NCI-H1417 (cell line): ENCODE measurements at regions not wholly inside any gene's neighbourhood (a gene's known extent, or its start where the extent isn't known, plus 50 kb on each side); places are given as distances from the start of the nearest gene placed in this dataset.
"Not testable (repeated sequence)": the region's sequence is repeated elsewhere in the genome, so short reads cannot be mapped to it uniquely, and the experiment has no call there.

Experiments
- DNase-seq, 3 experiments: peaks; one replicate each; lab custom pipeline; 2025; lab: John Stamatoyannopoulos, UW

GRCh38 chr5:106985174-106985573, 685.6 kb downstream of the EFNA5 start:
- DNase-seq: no peak

DNA sequence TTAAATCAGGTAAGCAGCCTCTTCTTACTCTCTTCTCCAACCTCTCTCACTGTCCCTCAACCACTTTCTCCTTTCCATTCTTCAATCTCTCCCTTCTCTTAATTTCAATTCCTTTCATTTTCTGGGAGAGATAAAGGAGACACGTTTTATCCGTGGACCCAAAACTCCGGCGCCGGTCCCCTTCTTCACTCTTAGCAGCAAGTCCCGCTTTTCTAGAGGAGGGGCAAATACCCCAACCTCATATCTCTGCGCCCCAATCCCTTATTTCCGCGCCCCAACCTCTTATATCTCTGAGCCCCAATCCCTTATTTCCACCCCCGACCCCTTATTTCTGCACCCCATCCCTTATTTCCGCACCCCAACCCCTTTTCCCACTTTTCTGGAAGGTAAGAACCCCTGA, 691.6 kb downstream of the EFNA5 start:
- DNase-seq: not testable (repeated sequence)

DNA sequence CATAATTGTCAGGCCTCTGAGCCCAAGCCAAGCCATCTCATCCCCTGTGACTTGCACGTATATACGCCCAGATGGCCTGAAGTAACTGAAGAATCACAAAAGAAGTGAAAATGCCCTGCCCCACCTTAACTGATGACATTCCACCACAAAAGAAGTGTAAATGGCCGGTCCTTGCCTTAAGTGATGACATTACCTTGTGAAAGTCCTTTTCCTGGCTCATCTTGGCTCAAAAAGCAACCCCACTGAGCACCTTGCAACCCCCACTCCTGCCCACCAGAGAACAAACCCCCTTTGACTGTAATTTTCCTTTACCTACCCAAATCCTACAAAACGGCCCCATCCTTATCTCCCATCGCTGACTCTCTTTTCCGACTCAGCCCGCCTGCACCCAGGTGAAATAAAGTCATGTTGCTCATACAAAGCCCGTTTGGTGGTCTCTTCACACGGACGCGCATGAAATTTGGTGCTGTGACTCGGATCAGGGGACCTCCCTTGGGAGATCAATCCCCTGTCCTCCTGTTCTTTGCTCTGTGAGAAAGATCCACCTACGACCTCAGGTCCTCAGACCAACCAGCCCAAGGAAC, 692.1 kb downstream of the EFNA5 start:
- not testable (repeated sequence) for DNase-seq

- DNase-seq: no peak
Observed at GRCh38 chr5:106976363-106976762, 694.4 kb downstream of the EFNA5 start.

GRCh38 chr5:106974272-106974671, 696.5 kb downstream of the EFNA5 start:
- DNase-seq: no peak

GRCh38 chr5:106966686-106967315, 703.9 kb downstream of the EFNA5 start:
- no peak for DNase-seq

DNA sequence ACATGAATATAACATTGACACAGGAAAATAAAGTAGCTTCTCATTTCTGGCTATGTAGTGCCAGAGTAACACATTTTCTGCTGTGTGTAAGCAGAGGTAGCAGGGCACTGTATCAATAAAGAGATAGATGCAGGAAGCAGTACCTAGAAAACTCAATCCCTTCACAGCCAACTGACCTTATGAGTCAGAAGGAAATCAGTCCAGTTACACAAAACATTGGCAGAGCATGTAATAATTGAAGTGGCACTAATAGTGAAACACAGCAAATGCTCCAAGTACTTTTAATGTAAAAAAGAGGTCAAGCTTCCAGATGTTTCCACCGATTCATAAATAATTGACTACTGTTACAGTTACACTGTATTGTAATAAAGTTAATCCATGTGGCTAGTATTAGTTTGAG, 706.6 kb downstream of the EFNA5 start:
- DNase-seq: no peak

DNA sequence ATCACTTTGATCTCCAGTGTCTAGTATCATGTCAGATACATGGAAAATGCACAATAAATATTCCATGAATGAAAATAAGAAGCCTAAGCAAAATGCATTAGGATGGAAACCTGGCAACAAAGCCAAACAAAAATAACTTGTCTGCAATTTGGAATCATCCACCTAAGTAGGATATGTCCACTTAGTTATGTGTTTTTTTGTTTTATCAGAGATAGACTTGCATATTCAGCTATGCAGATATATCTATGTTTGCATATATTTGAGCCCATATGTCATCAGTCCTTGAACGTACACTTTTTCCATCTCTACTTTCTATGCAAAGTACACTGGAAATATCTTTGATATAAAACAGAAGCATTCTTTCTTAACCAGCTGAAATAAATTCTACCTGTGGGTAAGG, 707.1 kb downstream of the EFNA5 start:
- DNase-seq: no peak

DNA sequence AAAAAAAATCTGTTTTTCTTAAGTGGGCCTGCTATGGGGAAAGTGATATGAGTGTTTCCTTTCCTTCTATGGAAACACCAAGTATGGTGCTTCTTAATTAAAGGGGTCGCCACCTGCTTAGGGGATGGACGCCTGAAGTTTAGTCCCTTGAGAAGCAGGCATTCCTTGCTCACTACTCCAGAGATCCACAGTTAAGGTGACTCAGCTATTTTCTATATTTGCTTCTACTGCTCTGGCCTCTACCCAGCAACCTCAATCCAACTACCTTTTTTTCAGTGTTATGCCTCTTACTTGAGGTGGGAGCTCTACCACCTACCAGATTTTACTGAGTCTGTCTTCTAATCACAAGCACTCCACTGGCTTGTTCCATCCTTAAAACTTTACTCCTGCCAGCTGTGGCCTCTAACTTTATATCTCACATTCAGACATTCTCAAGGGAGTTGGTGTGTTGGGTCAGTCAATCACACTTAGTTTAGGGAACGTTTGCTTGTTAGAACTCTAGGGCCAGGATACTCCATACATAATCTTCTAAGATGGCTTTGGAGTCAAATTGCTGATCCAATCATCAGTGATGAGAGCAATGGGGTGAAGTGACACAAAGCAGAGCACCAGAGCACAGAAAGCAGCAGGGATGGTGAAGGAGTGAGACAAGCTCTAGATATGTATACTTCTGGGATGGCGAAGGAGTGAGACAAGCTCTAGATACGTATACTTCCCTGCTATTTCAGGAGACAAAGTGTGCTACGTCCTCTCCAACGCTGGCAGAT, 708.1 kb downstream of the EFNA5 start:
- no peak for DNase-seq

DNA sequence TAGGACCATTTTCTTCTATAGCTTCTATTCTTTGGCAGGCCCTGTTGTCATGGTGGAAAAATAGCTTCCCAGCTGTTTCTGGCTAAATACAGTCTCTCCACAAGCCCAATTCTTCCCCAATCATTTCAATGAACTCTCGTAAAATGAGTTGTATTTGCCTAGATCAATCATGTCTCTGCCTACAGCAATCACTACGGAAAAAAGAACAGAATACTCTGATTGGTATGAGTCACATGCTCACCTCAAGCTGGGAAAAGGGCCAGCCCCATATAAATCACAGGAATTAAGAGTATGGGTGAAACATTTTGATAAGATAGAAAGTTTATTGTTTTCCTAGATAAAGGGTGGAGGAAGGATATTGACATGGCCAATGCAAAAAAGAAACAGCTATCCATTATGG, 711.4 kb downstream of the EFNA5 start:
- peak in 1 of 3 experiments; percentile 24 for DNase-seq

DNA sequence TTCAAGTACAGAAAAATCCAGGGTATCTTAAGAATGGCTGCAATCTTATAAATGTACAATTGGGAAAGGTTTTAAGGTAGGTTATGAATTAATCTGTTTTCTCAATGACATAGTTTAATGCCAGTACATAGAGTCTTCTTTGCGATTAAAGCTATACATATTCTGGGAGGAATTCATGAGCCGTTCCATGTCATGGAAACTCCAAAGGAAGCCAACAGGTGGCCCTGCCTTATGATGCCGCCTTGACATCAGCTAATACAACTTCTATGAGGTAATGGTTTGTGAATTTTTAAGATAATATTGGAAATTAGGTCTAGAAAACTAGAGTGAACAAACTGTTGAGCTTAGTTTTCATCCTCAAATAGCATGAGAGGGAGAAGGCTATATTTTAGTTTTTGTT, 713.4 kb downstream of the EFNA5 start:
- no peak for DNase-seq

DNA sequence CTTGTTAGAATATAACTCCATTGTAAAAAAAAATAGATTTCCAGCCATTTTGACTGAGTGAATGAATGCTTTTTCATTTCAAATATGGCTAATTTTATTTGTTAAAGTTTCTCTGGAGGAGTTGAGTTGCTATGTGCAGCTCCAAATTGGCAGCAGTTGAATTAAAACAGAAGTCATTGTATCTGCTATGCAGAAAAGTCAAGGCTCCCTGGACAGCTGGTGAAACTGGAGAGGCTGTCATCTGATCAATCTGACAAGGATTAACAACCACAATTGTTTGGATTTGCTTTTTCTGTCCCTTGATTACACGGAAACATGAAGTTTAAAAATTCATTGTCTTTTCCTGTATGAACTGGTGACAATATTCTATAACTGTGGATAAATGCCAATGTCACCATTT, 713.9 kb downstream of the EFNA5 start:
- no peak for DNase-seq

GRCh38 chr5:106956187-106956586, 714.5 kb downstream of the EFNA5 start:
- no peak for DNase-seq

- DNase-seq: no peak
Observed at GRCh38 chr5:106940986-106941385, 729.8 kb downstream of the EFNA5 start.

GRCh38 chr5:106940301-106940846, 730.4 kb downstream of the EFNA5 start:
- no peak for DNase-seq

DNA sequence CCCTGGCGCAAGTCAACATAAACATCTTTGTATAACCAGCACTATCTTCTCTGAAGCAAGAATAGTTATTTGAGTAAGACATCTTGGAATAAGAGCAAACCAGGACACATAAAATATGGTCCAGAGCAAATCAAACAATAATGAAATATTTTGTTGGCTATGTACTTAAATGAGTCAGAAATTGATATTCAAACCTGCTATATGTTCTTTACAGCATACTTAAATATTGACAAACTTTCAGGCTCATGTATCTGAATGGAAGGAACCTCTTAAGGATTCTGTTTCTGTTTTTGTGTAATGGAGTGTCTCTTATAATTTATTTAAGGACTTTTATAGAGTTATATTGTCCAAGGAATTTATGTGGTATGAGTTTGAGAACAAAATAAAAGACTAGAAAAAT, 747.3 kb downstream of the EFNA5 start:
- no peak for DNase-seq

DNA sequence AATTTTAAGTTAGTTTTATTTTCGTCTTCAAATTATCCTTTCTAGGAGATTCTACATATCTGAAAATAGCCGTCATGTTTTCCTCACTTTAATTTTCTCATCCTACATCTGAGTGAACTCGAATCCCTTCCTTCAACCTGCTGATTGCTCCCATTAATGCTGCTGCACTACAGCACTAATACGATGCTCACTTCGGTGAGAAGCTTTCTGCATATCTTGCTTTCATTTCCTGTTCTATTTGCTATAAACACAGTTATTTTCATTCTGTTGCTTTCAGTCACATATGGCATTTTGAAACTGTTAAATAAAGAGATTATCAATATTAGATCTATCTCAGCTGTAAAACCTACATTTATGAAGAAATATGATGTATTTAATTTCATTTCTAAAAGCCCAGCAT, 749.2 kb downstream of the EFNA5 start:
- no peak for DNase-seq

DNA sequence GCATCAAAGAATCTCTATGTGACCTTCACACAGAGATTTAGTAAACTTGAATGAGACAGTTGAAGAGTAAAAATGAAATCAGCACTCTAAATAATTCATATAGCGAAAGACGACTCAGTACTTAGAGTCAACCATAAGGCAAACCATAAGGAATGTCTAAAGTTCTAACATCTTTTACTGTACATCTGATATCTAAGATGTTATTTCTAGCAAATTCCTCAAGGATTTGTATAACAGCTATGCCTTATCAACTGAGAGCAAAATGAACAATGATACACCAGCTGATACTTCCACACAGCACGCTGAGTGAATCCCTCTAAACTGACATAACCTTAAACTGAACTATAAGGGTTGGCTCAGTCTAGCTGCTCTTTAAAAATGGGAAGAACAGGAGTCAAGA, 760.3 kb downstream of the EFNA5 start:
- DNase-seq: no peak

- DNase-seq: no peak
Observed at GRCh38 chr5:106909716-106910115, 761.0 kb downstream of the EFNA5 start.

DNA sequence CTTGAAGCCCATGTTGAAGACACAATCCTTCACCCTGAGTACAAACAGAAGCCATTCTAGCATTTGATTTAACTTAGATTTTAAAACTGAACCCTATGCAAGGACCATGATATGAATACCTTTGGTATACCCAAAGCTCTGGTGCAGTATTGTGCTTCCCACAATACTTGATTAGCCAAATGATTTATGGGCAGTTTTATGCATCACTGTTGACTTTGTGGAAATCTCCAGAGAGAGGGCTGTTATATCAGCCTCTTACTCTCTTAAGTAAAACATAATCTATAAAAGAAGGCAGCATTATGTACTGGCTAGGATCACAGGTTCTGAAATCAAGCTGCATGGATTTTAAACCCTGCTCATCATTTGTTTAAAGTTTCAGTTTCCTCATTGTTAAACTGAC, 762.8 kb downstream of the EFNA5 start:
- DNase-seq: peak in 2 of 3 experiments; percentile 46 to 53

GRCh38 chr5:106906199-106906598, 764.5 kb downstream of the EFNA5 start:
- peak in 1 of 3 experiments; percentile 1 for DNase-seq

GRCh38 chr5:106894964-106895363, 775.8 kb downstream of the EFNA5 start:
- no peak for DNase-seq

DNA sequence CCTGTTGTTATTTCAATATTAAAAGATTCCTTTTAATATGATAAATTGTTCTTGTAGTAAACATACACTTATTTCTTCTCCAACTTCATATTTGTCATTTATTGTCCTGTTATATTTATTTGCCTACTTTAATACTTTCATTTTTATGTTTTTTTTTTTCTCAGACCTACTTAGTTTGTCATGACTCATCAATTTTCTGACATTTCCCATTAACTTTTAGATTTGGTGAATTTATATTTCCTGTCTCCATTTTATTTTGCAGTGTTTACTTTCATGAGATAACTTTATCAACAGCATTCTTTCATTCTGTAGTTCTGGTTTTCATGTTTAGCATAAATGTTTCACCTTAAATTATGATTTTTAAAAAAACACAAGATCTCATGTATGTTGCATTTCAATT, 788.7 kb downstream of the EFNA5 start:
- DNase-seq: no peak
